ENCODE measurements at regions not wholly inside any gene's neighbourhood (a gene's known extent, or its start where the extent isn't known, plus 50 kb on each side); places are given as distances from the start of the nearest gene placed in this dataset.

DNA sequence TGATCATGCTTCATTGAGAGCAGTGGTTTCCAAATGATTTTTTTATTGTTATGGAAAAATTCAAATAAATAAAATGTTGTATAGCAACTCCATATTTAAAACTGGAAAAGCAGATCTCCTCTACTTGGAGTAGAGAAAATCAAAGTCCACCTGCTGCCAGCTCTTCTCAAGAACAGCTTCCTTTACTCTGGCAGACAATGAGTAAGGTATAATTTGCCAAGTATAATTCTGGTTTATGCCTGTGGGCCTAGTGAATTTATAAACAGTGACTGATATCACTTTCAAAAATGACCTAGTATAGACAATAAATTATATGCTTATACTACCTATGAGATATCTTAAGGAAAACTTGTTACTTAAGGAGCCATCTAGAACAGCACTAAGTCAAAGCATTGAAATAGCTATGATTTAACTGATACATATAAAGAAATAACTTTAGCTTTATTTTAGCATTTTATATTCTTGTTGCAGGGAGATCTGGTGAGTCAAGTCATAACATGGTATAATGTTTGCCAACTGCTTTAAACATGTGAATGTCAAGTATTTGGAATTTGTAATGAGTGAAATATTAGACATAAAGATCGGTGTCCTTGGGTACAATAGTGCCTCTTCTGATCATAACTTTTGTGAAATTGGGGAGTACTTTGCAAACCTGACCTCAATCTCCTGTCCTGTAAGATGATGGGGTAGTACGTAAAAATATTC is 1389.1 kb upstream of the PIK3C3 start:
- Histone ChIP-seq H3K9me3 (no peaks in the 10 kb centered on the region), H3K36me3 (no peaks in the 10 kb centered on the region), H3K4me1 (no peaks in the 10 kb centered on the region), H3K4me3 (no peak overlapping the region), H3K27ac (no peak overlapping the region), H3K27me3 (ENCODE audit: low read depth) (no peaks in the 10 kb centered on the region)
- intact Hi-C loops (cut with DNase I): no loop called here
- no peak for ATAC-seq
- TF ChIP-seq CTCF (IDR thresholded peaks at IDR 0.05): no peak
- DNase-seq: no peak

- intact Hi-C loops (cut with DNase I): no loop called here
- Histone ChIP-seq H3K27ac (no peak overlapping the region), H3K4me1 (no peaks in the 10 kb centered on the region), H3K36me3 (no peaks in the 10 kb centered on the region), H3K9me3 (no peaks in the 10 kb centered on the region), H3K27me3 (ENCODE audit: low read depth) (no peaks in the 10 kb centered on the region), H3K4me3 (no peak overlapping the region)
- no peak for ATAC-seq
- DNase-seq: no peak
- TF ChIP-seq CTCF (IDR thresholded peaks at IDR 0.05): no peak
Observed at GRCh38 chr18:40559556-40559955, 1395.5 kb upstream of the PIK3C3 start.

DNA sequence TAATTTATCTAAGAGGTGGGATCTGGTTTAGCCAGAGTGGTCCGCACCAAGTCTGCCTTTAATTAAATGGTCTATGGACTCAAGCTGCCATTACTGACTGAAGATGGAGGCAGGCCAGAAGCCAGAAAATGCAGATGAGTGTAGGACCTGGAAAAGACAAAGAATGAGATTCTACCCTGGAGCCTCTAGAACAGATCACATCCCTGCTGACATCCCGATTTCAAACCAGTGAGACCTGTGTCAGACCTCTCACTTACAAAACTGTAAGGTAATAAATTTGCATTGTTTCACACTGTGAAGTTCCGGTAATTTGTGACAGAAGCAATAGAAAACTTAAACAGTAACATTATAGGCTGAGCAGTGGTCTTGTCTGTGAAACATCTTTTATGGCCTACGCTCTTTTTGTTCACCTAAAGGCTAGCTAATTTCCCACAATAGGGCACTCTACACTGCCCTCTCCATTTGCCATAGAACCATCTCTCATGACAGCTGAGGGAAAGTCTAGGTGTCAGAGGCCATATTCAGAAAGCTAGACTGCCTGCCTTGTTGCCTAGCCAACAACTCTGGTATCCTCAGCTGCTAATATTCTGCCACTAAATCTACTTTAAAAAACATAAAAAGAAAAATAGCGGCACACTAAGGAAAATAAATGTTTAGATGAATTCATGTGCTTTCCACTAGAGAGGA is 1396.2 kb upstream of the PIK3C3 start:
- no peaks in the 10 kb centered on the region for H3K27me3 ChIP-seq (ENCODE audit: low read depth)
- no peak for DNase-seq
- no peak for TF ChIP-seq CTCF (IDR thresholded peaks at IDR 0.05)
- no peaks in the 10 kb centered on the region for H3K9me3 ChIP-seq
- no peak overlapping the region for H3K4me3 ChIP-seq
- H3K36me3 ChIP-seq: no peaks in the 10 kb centered on the region
- no peak overlapping the region for H3K27ac ChIP-seq
- no peaks in the 10 kb centered on the region for H3K4me1 ChIP-seq
- no peak for ATAC-seq
- intact Hi-C loops (cut with DNase I): no loop called here

DNA sequence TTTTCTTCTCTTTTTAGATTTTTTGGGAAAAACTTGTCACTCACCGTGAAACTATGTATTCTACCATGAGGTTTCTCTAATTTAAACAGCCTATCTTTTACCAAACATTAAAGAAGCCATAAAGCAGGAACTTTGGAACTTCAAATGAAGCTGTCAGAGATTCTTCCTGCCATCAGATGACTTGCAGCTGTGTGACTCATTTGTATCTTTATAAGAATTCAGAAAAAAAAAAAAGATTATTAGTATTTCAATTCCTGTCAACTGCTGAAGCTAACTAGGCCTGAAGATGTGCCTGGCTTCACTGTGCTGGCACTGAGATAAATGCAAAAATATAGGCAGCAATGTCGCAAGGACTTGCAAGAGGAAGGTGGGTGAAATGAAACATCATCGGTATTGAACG is 1399.1 kb upstream of the PIK3C3 start:
- intact Hi-C loops (cut with DNase I): no loop called here
- ATAC-seq (no peak), DNase-seq (no peak)
- no peaks in the 10 kb centered on the region for H3K4me1 ChIP-seq
- H3K36me3 ChIP-seq: no peaks in the 10 kb centered on the region
- no peaks in the 10 kb centered on the region for H3K27me3 ChIP-seq (ENCODE audit: low read depth)
- TF ChIP-seq CTCF (IDR thresholded peaks at IDR 0.05): no peak
- no peak overlapping the region for H3K27ac ChIP-seq
- no peak overlapping the region for H3K4me3 ChIP-seq
- no peaks in the 10 kb centered on the region for H3K9me3 ChIP-seq

DNA sequence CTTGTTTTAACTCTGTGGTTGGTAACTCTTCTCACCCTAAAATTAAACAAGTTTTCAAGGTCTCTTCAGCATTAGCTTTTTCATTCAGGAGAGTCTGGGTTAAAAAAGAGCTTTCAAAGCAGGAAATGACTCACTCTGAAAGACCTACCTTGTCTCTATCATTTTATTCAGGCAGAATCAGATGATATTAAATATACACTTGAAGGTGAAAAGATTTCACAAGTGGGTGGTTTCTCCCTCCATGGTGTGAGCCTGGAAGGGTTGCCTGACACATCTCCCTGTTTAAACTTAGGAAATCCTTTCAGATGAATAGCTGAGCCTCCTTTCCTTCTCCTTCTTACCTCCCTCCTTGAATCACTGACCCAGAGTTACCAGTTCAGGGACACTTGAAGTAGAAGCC is 1402.0 kb upstream of the PIK3C3 start:
- H3K36me3 ChIP-seq: no peaks in the 10 kb centered on the region
- no peak overlapping the region for H3K4me3 ChIP-seq
- intact Hi-C loops (cut with DNase I): no loop called here
- ATAC-seq: no peak
- DNase-seq: no peak
- no peak for TF ChIP-seq CTCF (IDR thresholded peaks at IDR 0.05)
- H3K9me3 ChIP-seq: no peaks in the 10 kb centered on the region
- H3K4me1 ChIP-seq: no peaks in the 10 kb centered on the region
- no peaks in the 10 kb centered on the region for H3K27me3 ChIP-seq (ENCODE audit: low read depth)
- no peak overlapping the region for H3K27ac ChIP-seq
